ENCODE measurements at regions not wholly inside any gene's neighbourhood (a gene's known extent, or its start where the extent isn't known, plus 50 kb on each side); places are given as distances from the start of the nearest gene placed in this dataset.
"Not testable (repeated sequence)": the region's sequence is repeated elsewhere in the genome, so short reads cannot be mapped to it uniquely, and the experiment has no call there.

DNA sequence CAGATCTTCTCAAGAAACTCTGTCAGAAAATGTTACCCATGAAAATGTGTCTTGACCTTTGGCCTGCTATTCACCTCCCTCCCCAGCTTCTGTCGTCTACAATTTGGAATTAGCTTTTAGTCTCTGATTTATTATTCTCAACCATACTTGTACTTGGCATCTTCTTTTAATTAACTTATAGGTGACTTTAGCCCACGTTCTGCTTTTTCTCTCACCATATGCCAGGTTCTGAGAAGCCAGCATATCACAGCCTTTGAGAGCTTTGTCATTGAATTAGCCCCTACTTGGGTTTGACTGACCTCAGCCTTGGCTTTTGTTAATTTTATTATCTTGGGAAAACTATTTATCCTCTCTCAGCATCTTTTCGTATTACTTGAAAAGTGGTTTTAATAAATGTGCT is 355.9 kb downstream of the OXSM start:
- DNase-seq (ENCODE audit: low read depth) = no peak

DNA sequence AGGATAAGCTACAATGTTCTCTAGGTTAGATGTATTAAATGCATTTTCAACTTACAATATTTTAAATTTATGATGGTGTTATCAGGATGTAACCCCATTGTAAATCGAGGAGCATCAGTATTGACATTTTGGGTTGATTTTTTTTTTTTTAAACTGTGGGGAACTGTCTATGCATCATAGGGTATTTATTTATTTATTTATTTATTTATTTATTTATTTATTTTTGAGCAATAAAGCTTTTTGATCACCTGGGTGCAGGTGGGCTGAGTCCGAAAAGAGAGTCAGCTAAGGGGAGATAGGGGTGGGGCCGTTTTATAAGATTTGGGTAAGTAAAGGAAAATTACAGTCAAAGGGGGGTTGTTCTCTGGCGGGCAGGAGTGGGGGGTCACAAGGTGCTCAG is 367.5 kb downstream of the OXSM start:
- not testable (repeated sequence) for DNase-seq (ENCODE audit: low read depth)

DNA sequence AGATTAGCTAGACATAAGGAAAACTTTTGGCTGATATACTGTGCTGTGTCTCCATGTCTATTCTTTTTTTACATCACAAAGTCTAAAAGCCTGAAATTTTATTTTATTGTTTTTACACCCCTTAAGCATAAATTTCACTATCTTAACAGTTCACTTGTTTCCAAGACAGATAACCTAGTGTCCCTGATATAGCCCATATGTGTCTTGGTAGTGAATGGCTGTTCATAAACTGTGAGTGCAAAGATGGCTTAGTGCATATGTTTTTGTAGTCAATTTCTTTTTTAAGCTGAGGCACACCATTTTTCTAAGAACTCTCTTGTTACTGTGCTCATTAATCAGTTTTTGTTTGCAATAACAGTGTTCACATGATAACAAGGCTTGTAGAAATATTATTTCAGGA is 381.1 kb downstream of the OXSM start:
- DNase-seq (ENCODE audit: low read depth) = no peak

DNA sequence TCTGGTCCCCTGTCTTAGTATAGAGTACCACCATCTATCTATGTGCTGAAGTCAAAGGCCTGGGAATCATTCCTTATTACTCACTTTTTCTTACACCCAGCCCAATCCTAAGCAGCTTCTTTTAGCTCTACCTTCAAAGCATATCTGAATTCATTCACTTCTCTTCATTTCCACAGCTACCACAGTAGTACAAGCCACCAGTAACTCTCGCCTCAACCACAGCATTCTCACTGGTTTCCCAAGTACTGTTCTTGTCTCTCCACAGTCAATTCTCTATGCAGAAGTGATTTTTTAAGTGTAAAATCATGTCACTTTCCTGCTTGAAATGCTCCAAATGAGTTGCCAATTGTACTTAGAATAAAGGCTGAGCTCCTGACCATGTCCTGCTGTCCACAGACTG is 401.7 kb downstream of the OXSM start:
- DNase-seq (ENCODE audit: low read depth) = no peak

DNA sequence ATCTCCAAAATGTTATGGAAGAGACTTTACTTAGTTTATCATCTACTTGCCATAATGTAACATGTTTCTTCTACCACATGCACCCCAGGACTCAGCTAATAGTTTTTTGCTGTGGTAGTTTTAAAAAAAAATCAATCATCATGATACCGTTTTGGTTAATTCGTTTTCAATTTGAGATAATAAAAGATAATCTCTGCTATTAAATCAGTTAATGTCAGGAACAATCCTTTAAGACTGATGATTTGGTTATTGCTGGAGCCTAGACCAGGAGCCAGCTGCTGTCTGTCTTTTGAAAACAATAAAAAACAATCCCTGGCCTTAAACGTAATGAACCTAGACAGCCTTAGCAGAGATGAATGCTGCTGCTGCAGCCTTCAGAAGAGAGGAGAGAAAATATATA is 403.7 kb downstream of the OXSM start:
- no peak for DNase-seq (ENCODE audit: low read depth)

DNA sequence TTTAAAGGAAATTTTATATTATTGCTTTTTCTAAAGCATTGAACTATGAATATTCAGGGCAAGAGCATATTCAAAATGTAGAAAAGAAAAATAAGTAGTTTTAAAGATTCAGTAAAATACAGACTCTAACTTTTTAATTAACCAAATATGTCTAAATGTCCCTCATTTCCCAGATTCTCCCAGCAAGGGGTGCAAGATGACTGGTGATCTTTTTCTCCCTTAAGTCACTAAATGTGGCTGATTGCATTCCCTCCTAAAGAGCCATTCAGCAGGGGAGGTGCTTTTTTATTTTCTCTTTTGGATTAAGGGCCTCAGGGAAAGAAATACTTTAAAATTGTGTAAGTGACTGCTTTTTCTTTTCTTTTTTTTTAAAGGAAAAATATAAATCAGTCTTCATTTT is 406.9 kb downstream of the OXSM start:
- no peak for DNase-seq (ENCODE audit: low read depth)

DNA sequence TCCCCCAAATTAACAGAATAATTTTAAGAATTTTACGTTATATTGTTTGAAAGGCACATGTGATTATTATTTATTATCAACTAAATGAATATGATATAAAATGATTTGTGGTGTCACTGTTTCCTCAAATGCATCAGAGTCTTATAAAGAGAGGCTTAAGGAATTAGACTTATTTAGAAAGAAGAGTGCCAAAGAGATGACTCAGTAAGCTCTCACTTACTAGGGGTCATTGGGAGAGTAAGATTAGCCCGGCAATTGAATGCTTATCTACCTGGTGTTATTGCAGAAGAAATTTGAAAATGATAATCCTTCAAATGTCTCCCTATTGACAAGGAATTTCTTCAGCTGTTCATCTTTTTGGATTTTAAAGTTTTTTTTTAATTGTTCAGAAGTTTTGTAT is 408.7 kb downstream of the OXSM start:
- DNase-seq (ENCODE audit: low read depth) = no peak

DNA sequence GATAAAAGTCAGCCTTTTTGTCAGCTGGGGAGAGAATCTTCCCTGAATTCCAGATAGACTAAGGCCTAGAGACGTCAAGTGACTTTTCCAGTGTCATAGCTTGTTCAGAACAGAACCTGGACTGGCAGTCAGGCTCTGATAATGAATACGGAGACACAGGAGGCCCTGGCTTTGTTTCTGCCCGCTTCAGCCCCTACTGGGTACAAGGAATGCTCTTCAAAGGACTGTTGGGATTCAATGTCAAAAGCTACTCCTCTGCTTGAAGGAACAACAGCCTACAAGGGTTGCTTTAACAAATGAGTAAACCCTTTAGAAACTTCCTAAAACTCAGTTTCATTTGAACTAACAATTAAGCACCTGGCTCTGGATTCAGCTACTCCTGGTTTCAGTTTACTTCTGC is 412.3 kb downstream of the OXSM start:
- no peak for DNase-seq (ENCODE audit: low read depth)

DNA sequence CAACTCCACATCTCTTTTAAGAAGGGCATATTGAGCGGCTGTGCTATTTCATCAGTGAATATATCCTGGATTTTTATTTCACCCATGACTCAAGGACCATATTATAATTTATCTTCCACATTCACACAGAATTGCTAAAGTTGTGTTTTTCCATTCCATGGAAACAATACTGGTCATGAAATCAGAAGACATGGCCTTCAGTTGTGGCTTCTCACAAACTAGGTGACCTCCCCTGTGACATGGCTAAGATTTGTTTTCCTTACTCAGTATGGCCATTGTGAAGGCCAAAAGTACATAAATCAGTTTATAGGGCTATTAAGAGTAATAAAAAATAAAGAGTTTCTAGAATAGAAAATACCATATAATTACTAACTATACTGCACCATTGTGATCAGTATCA is 415.6 kb downstream of the OXSM start:
- DNase-seq (ENCODE audit: low read depth) = no peak

DNA sequence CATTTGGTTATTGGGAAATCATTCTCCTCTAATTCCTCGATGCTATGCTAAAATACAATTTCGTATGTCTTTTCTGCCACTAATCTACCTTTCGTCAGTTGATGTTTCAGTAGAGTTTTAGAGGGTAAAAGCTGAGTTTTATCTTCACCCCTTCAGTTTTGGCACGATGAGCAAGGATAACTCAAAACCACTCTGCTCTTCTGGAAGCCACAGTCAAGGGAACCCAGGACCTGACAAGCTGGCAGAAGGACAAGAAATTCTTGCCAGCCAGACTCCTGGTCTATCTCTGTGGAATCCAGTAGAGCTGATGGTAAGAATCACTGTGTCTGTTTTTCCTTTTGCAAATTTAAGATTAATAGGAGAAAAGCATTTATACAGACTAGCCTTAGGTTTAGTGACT is 414.4 kb upstream of the LRRC3B start:
- no peak for DNase-seq (ENCODE audit: low read depth)

DNA sequence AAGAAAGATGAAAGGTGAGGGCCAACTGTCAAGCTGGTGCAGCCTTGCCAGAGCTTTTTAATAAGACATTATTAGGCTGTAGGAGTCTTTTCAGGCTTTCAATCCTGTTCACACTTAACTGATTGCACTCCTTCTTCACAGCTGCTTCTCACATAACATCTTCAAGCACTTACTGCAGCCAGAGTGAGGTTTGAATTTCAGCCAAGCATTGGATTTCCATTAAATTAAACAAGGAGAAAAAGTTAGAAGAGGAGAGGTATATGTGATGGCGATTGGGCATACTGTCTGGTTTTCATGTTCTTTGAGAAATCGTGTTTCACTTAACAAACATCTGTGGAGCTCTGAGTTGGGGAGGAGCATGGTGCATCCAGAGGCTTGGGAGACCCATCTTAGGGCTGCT is 392.8 kb upstream of the LRRC3B start:
- no peak for DNase-seq (ENCODE audit: low read depth)

DNA sequence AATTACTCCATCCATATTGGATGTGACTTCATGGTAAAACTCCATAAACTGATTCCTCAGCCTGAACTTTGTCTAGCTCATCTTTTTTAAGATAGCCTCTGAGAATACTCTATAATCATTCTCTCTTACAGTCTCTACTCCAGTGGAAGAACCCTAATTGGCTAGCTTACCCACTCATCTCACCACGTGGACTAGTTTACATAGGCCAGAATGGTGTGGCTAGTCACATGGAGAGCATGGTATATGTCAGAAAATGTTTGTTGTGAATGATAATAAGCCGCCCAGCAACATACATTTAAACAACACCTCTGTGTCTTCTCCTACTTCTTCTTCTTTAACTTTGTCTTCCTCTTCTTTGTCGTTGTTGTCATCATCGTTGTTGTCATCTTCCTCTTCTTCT is 389.2 kb upstream of the LRRC3B start:
- DNase-seq (ENCODE audit: low read depth) = no peak

DNA sequence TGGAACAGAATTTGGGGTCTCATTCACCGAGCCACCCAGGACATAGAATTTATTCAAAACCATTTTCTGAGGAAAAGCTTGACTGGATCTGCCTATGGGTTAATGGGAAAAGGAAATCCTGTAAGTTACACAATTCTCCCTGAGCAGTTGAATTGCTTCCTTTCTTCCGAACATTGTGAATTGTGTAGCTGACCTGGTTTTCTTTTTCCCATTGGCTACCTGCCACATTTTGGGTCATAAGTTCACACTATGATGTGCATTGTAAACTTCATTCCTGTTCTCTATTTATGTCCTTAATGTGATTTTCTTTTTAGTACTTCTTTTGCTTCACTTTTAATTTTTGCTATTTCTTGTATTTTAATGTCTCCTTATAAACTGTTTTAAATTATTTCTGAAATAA is 386.0 kb upstream of the LRRC3B start:
- DNase-seq (ENCODE audit: low read depth) = no peak

DNA sequence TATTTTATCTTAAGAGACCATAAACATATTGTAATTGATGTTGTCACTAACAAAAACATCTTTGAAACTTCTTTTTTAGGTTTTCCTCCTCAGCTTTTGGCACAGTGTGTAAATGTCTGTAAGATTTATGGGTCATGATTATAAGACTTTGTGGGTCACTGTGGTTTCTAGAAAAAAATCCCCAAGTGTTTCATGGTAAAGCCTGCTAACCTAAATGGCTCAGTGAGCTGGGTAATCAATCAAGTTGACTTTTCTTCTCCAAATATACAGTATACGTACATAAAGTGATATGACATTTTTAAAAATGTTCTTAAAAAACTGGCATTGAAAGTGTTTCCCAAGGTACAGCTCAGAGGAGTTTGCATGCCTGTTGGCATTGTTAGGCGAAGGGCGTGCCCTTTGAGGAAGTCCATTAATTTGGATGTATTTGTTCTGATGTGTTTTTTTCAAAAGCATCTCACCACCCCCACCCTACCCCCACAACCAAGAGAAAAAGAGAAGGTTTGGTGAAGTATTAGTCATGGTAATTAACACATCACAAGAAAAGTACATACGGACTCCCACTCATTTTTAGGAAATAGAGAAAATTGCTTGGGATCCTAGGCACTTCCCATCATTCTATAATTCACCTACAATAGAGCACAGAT is 385.4 kb upstream of the LRRC3B start:
- no peak for DNase-seq (ENCODE audit: low read depth)

DNA sequence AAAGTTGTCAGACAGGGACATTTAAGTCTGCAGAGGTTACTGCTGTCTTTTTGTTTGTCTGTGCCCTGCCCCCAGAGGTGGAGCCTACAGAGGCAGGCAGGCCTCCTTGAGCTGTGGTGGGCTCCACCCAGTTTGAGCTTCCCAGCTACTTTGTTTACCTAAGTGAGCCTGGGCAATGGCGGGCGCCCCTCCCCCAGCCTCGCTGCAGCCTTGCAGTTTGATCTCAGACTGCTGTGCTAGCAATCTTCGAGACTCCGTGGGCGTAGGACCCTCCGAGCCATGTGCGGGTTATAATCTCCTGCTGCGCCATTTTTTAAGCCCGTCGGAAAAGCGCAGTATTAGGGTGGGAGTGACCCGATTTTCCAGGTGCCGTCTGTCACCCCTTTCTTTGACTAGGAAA is 378.0 kb upstream of the LRRC3B start:
- DNase-seq (ENCODE audit: low read depth) = not testable (repeated sequence)

DNA sequence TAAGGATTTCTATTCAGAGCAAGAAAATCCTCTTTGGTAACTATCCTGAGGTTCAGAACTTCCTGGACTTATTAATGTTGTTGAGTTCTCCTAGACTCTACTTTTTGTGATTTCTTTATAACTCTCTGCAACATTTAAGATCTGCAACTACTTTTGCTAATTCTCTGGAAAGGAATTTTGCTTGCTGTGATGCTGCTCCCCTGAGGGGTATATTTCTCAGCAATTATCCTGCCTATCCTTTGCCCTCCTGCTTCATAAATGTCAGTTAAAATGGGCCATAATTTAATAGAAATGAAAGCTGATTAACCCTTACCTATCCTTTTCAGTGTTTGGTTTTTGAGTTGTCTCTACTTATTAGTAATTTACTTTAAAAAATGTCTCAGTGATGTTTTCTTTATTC is 377.3 kb upstream of the LRRC3B start:
- DNase-seq (ENCODE audit: low read depth) = no peak

DNA sequence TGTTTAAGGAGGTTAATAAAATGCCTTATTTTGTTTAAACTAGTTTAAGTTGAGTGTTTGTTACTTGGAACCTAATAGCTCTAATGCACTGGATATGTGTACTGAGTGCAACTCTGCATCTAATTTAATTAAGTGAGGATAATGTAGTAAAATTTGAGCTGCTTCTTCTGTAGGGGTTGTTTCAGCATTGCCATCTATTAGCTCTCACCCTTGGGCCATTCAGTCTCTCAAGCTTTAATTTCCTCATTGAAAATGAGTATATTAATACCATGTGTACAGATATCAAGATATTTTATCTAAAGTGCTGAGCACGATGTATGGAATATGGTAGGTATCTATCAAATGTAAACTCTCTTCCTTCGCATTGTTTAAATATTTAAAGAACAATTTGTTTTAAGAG is 375.7 kb upstream of the LRRC3B start:
- DNase-seq (ENCODE audit: low read depth) = no peak

DNA sequence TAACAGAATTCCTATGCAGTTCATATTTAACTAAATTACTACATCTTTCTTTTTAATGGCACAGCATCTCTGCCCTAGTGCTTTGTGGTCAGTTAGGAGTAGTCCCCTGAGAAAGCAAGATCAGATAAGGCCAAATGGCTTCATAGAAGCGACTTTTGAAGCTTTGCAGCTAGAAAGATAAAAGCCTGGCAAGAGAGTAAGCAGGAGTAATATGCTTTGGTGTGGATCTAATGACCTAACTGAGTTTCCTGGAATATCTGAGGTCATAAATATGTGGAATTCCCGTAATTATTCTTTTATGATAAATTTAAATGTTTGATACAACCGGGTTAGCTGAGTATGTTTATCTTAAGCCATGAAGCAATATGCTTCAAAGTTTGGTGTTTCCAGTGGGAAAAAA is 374.9 kb upstream of the LRRC3B start:
- no peak for DNase-seq (ENCODE audit: low read depth)

DNA sequence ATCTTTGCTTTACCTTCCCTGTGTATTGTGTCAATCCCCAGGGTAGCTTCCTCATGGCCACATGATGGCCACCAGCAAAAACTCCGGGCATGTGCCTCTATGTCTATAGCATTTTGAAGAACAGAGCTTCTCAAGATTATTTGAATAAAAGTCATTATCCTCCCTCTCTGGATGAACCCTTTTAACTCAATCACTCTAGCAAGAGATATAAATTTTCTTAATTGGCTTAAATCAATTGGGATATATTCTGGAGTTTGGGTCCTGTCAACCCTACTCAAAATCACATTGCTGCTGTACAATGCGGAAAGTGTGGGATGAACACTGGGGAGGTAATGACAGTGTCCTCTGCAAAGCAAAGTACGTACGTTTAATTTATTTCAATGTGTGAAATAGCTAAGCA is 370.6 kb upstream of the LRRC3B start:
- no peak for DNase-seq (ENCODE audit: low read depth)

DNA sequence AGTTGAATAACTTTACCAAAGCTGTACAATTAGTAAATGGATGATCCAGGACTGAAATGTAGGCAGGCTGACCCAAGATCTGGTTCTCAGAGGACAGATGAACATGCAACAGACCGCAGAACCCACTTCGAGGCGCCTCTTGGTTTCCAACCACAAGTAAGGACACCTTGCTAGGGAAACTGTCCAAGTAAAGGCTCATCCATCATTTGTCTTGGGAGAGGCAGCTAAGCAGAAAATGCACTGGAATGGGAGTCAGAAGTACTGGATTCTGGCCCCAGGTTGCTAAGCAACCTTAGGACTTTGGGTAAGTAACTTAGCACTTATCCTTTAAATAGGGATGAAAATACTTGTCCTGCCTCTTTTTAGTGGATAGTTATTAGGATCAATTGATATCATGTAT is 366.3 kb upstream of the LRRC3B start:
- DNase-seq (ENCODE audit: low read depth) = no peak

DNA sequence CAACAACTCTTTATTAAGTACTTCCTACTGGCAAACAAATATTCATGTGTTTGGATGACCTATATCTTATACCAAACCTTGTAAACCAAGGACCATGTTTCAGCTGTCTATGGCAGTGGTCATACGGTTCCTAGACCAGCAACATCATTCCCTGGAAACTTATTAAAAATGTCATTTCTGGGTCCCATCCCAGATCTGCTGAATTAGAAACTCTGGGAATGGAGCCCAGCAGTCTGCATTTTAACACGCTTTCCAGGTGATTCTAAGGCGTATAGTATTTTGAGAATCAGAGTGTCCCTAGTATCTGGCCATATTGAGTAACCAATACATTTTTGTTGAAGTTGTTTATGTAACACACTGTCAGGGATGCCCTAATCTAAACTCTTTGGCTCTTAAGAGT is 363.4 kb upstream of the LRRC3B start:
- DNase-seq (ENCODE audit: low read depth) = no peak

DNA sequence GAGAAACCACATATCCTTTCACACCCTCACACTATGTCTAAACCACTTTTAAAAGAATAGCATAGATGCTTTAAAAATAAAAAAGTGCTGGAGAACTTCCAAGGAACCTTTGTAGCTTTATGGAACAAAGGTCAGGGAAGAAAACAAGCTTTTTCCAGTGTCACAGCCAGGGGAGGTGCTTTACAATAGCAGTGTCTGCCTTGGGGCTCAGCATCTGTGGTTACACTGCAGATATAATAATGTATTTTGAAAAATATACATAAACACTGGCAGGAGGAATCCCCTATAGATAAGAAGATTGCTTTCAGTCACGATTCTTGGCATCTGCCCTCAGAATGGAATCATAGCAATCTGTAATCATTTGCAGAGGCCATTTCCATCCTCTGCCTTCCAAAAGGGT is 362.4 kb upstream of the LRRC3B start:
- no peak for DNase-seq (ENCODE audit: low read depth)

DNA sequence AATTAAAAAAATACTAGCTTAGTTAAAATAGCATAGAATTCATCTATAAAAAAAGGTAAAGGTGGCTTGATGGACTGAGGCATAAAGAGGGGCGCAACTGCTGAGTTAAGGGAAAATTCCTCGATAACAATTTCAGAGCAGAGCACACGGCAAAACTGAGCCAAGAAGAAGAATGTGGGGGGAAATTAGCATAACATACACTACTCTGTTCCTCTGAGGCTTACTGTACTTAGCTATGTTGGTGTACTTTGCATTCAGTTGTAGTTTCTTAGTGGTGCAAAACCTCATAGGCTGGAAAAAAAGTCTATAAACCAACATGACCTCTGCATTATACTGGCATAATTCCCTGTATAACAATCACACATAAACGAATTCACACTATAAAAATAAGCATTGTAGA is 357.9 kb upstream of the LRRC3B start:
- no peak for DNase-seq (ENCODE audit: low read depth)

DNA sequence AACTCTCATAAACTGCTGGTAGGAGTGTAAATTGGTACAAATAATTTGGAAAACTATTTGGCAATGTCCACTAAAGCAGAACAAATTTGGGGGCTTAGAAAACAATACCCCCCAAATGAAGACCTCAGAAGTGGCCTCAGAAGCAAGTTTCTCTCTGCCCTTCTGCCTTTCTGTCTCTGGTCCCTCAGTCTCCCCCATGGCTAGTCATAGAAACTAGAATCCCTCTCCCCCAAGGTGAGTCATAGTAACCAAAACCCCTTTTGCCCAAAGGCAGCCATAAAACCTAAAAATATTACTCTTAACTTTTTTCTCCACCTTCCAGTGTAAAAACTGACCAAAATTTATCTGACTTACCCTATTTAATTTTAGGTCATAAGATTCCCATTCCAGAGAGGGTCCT is 350.7 kb upstream of the LRRC3B start:
- no peak for DNase-seq (ENCODE audit: low read depth)

DNA sequence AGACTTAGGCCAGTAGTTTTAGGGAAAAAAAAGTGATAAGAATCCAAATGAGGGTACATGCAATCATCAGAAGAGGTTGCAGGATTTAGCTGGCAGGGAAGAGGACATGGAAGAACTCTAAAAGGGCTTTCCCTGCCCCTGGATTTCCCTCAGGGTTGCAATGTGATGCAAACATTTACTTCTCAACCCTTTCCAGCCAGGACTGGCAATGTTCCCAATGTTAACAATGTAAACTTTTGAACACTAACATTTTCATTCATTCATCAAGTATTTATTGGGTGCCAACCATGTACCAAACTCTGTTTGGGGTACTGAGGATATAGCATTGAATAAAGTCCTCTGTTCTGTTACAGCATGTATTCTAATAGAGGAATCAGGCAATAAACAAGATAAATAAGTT is 349.4 kb upstream of the LRRC3B start:
- no peak for DNase-seq (ENCODE audit: low read depth)

All from ELR (cell line).